K562 (cell line): ENCODE measurements at regions not wholly inside any gene's neighbourhood (a gene's known extent, or its start where the extent isn't known, plus 50 kb on each side); places are given as distances from the start of the nearest gene placed in this dataset.

Experiments
- ARID1B ChIP-seq: fragments of 450-650 bp; IDR thresholded peaks from 2 replicates; pipeline ENCODE4 v1.6.1; 2016; ENCODE audit warnings: antibody characterized with exemption, mild to moderate bottlenecking, inconsistent platforms
- EZH2 ChIP-seq: IDR thresholded peaks from 2 replicates; pipeline ENCODE4 v1.6.1; 2012; ENCODE audit warnings: low read depth, mild to moderate bottlenecking, inconsistent platforms, low read length, borderline replicate concordance
- FOXP1 ChIP-seq: sonication (generic); formaldehyde crosslinking; IDR thresholded peaks from 2 replicates; pipeline ENCODE4 v1.8.0; 2022; ENCODE audit warnings: mild to moderate bottlenecking, missing genetic modification reagents
- GTF3C2 ChIP-seq: IDR thresholded peaks from 3 replicates; pipeline ENCODE4 v1.6.1; 2011; ENCODE audit warnings: borderline replicate concordance, mild to moderate bottlenecking, moderate library complexity; ENCODE audit not compliant: insufficient read length; ENCODE audit errors: extremely low read depth
- MYC ChIP-seq, 2 experiments: fragments of 250-450 bp in 1 of 2; sonication (Bioruptor Pico) in 1 of 2; IDR thresholded peaks; 2 replicates each; pipeline versions ENCODE4 v1.5.1 to v1.6.1; 2012 to 2021; ENCODE audit warnings: low read depth in 2 of 2, borderline replicate concordance in 1 of 2, improper control_type of control experiment in 1 of 2, low read length in 1 of 2, mild to moderate bottlenecking in 1 of 2, moderate library complexity in 1 of 2
- SNAPC5 ChIP-seq: fragments of 250-450 bp; sonication (Bioruptor Pico); IDR thresholded peaks from 2 replicates; pipeline ENCODE4 v1.8.0; 2021; ENCODE audit warnings: moderate library complexity, mild to moderate bottlenecking, inconsistent platforms
- TEAD2 ChIP-seq: fragments of 450-650 bp; IDR thresholded peaks from 2 replicates; pipeline ENCODE4 v1.6.1; 2016; ENCODE audit warnings: missing genetic modification characterization, control low read depth, missing compliant biosample characterization
- ZFP1 ChIP-seq: fragments of 450-650 bp; formaldehyde crosslinking; IDR thresholded peaks from 2 replicates; pipeline ENCODE4 v1.4.0; 2020; ENCODE audit warnings: mild to moderate bottlenecking, mixed read lengths
- ZNF318 ChIP-seq, 2 experiments: fragments of 450-650 bp; IDR thresholded peaks; 2 replicates each; pipeline ENCODE4 v1.6.1; 2016; ENCODE audit warnings: mild to moderate bottlenecking in 2 of 2, borderline replicate concordance in 1 of 2, low read depth in 1 of 2, moderate library complexity in 1 of 2
- ZNF609 ChIP-seq: sonication (generic); formaldehyde crosslinking; IDR thresholded peaks from 2 replicates; pipeline ENCODE4 v1.8.1; 2023; ENCODE audit warnings: missing genetic modification reagents, mild to moderate bottlenecking, borderline replicate concordance
- ZNF644 ChIP-seq: fragments of 200-800 bp; sonication (Bioruptor generic); IDR thresholded peaks from 2 replicates; pipeline ENCODE4 v1.6.1; 2016; ENCODE audit warnings: low read depth, missing genetic modification characterization, missing compliant biosample characterization

GRCh38 chr7:140235114-140235513 lies 58.3 kb upstream of the KDM7A start (continued):
- TF ChIP-seq ZNF609 (CRISPR knock-in tag) = no peak
- TF ChIP-seq ARID1B = peak; percentile 86
- no peak for TF ChIP-seq TEAD2 (tag)
- no peak for TF ChIP-seq MYC (IDR thresholded peaks at IDR 0.05; ENCODE audit: low read depth, low read length)
- TF ChIP-seq MYC (CRISPR knock-in tag; IDR thresholded peaks at IDR 0.05; ENCODE audit: borderline replicate concordance, low read depth) = no peak
- no peak for TF ChIP-seq SNAPC5
- TF ChIP-seq GTF3C2 = no peak
- no peak for TF ChIP-seq ZNF644 (tag)
- no peak for TF ChIP-seq FOXP1 (CRISPR knock-in tag)
- TF ChIP-seq EZH2 = no peak
- TF ChIP-seq ZNF318 (IDR thresholded peaks at IDR 0.05; ENCODE audit: borderline replicate concordance in 1 of 2, low read depth in 1 of 2) = no peak
- no peak for TF ChIP-seq ZFP1 (CRISPR knock-in tag)
